ENCODE measurements at regions not wholly inside any gene's neighbourhood (a gene's known extent, or its start where the extent isn't known, plus 50 kb on each side); places are given as distances from the start of the nearest gene placed in this dataset.

GRCh38 chr10:3452683-3453361 is 280.2 kb upstream of the PITRM1 start:
- no peak for DNase-seq

GRCh38 chr10:3452173-3452626 is 279.6 kb upstream of the PITRM1 start:
- DNase-seq, result no peak

GRCh38 chr10:3451516-3452172 is 279.1 kb upstream of the PITRM1 start:
- DNase-seq, result no peak

GRCh38 chr10:3446221-3446620 is 273.6 kb upstream of the PITRM1 start:
- no peak for DNase-seq

- DNase-seq, result no peak
These were observed 273.1 kb upstream of the PITRM1 start for GRCh38 chr10:3445648-3446047.

- no peak for DNase-seq
These were observed 269.9 kb upstream of the PITRM1 start for GRCh38 chr10:3442451-3442990.

GRCh38 chr10:3439183-3439582 is 266.6 kb upstream of the PITRM1 start:
- DNase-seq, result no peak

GRCh38 chr10:3438606-3439005 is 266.0 kb upstream of the PITRM1 start:
- DNase-seq, result no peak

GRCh38 chr10:3435671-3436070 is 263.1 kb upstream of the PITRM1 start:
- no peak for DNase-seq

GRCh38 chr10:3433988-3434387 is 261.4 kb upstream of the PITRM1 start:
- no peak for DNase-seq

- DNase-seq, result no peak
These were observed 260.5 kb upstream of the PITRM1 start for GRCh38 chr10:3433131-3433530.

GRCh38 chr10:3432081-3432825 is 259.7 kb upstream of the PITRM1 start:
- no peak for DNase-seq

- DNase-seq, result no peak
These were observed 257.9 kb upstream of the PITRM1 start for GRCh38 chr10:3430501-3430900.

- no peak for DNase-seq
These were observed 257.1 kb upstream of the PITRM1 start for GRCh38 chr10:3429676-3430075.

GRCh38 chr10:3428826-3429225 is 256.2 kb upstream of the PITRM1 start:
- DNase-seq, result no peak

GRCh38 chr10:3427950-3428354 is 255.4 kb upstream of the PITRM1 start:
- no peak for DNase-seq

GRCh38 chr10:3427347-3427746 is 254.8 kb upstream of the PITRM1 start:
- DNase-seq, result no peak

GRCh38 chr10:3426190-3426845 is 253.7 kb upstream of the PITRM1 start:
- no peak for DNase-seq

GRCh38 chr10:3425716-3426115 is 253.1 kb upstream of the PITRM1 start:
- DNase-seq, result no peak

GRCh38 chr10:3425261-3425660 is 252.7 kb upstream of the PITRM1 start:
- DNase-seq, result no peak

- peak; percentile 49 for DNase-seq
These were observed 251.7 kb upstream of the PITRM1 start for GRCh38 chr10:3424111-3424851.

GRCh38 chr10:3423384-3423783 is 250.8 kb upstream of the PITRM1 start:
- DNase-seq, result no peak

All from T1000 (cell line).